LHCN-M2 (cell line): ENCODE measurements at regions not wholly inside any gene's neighbourhood (a gene's known extent, or its start where the extent isn't known, plus 50 kb on each side); places are given as distances from the start of the nearest gene placed in this dataset.

Experiments
- DNase-seq: peaks from one replicate; pipeline ENCODE4 v3.0.0-alpha.2; 2012; ENCODE audit warnings: low read depth

- no peak for DNase-seq
Observed at GRCh38 chr6:68391953-68392352, 243.1 kb upstream of the ADGRB3 start.

GRCh38 chr6:68372991-68373390 is 262.1 kb upstream of the ADGRB3 start:
- DNase-seq, result no peak

GRCh38 chr6:68368845-68369244 is 266.2 kb upstream of the ADGRB3 start:
- peak; percentile 3 for DNase-seq

GRCh38 chr6:68364271-68364805 is 270.7 kb upstream of the ADGRB3 start:
- DNase-seq, result no peak

- DNase-seq, result peak; percentile 60
Observed at GRCh38 chr6:68343901-68344300, 291.2 kb upstream of the ADGRB3 start.

- DNase-seq, result no peak
Observed at GRCh38 chr6:68342286-68342685, 292.8 kb upstream of the ADGRB3 start.

GRCh38 chr6:68339488-68340131 is 295.5 kb upstream of the ADGRB3 start:
- DNase-seq, result no peak

GRCh38 chr6:68333442-68333841 is 301.6 kb upstream of the ADGRB3 start:
- DNase-seq, result no peak

GRCh38 chr6:68328156-68328555 is 306.9 kb upstream of the ADGRB3 start:
- DNase-seq, result no peak

GRCh38 chr6:68326762-68327161 is 308.3 kb upstream of the ADGRB3 start:
- DNase-seq, result no peak

- DNase-seq, result peak; percentile 4
Observed at GRCh38 chr6:68317366-68317765, 317.7 kb upstream of the ADGRB3 start.

- peak; percentile 59 for DNase-seq
Observed at GRCh38 chr6:68313911-68314310, 321.2 kb upstream of the ADGRB3 start.

- no peak for DNase-seq
Observed at GRCh38 chr6:68307301-68307700, 327.8 kb upstream of the ADGRB3 start.

GRCh38 chr6:68296126-68296525 is 339.0 kb upstream of the ADGRB3 start:
- peak; percentile 59 for DNase-seq

- DNase-seq, result no peak
Observed at GRCh38 chr6:68282646-68283045, 352.4 kb upstream of the ADGRB3 start.

GRCh38 chr6:68279793-68280557 is 355.1 kb upstream of the ADGRB3 start:
- peak; percentile 96 for DNase-seq

GRCh38 chr6:68273297-68273696 is 361.8 kb upstream of the ADGRB3 start:
- no peak for DNase-seq

GRCh38 chr6:68256391-68256790 is 378.7 kb upstream of the ADGRB3 start:
- peak; percentile 50 for DNase-seq

- DNase-seq, result no peak
Observed at GRCh38 chr6:68252632-68253031, 382.4 kb upstream of the ADGRB3 start.

- no peak for DNase-seq
Observed at GRCh38 chr6:68247782-68248181, 387.3 kb upstream of the ADGRB3 start.

GRCh38 chr6:68240726-68241125 is 394.4 kb upstream of the ADGRB3 start:
- DNase-seq, result peak; percentile 44

- DNase-seq, result no peak
Observed at GRCh38 chr6:68239034-68239433, 396.0 kb upstream of the ADGRB3 start.

- DNase-seq, result peak; percentile 78
Observed at GRCh38 chr6:68238097-68238601, 396.9 kb upstream of the ADGRB3 start.
